ENCODE measurements at regions not wholly inside any gene's neighbourhood (a gene's known extent, or its start where the extent isn't known, plus 50 kb on each side); places are given as distances from the start of the nearest gene placed in this dataset.
"Not testable (repeated sequence)": the region's sequence is repeated elsewhere in the genome, so short reads cannot be mapped to it uniquely, and the experiment has no call there.

- peaks cover 2% of the 10 kb centered on the region for H3K9me3 Mint-ChIP-seq
- peaks cover 17% of the 10 kb centered on the region for H3K27me3 Mint-ChIP-seq
- intact Hi-C loops (cut with micrococcal nuclease) = no loop called here
- no peaks in the 10 kb centered on the region for H3K36me3 Mint-ChIP-seq (ENCODE audit: low read depth)
- no peak overlapping the region for H3K27ac Mint-ChIP-seq
- H3K4me1 Mint-ChIP-seq (ENCODE audit: low read depth) = no peaks in the 10 kb centered on the region
- no peak overlapping the region for H3K4me3 Mint-ChIP-seq
Observed at GRCh38 chr10:71099731-71100361, 112.5 kb upstream of the UNC5B start.

GRCh38 chr10:71103961-71104360 is 108.4 kb upstream of the UNC5B start:
- peaks cover 24% of the 10 kb centered on the region for H3K9me3 Mint-ChIP-seq
- H3K36me3 Mint-ChIP-seq (ENCODE audit: low read depth) = peaks cover 18% of the 10 kb centered on the region
- H3K4me1 Mint-ChIP-seq (ENCODE audit: low read depth) = peaks cover 14% of the 10 kb centered on the region
- H3K27ac Mint-ChIP-seq = no peak overlapping the region
- H3K27me3 Mint-ChIP-seq = peaks cover 11% of the 10 kb centered on the region
- intact Hi-C loops (cut with micrococcal nuclease) = no loop called here
- H3K4me3 Mint-ChIP-seq = no peak overlapping the region

DNA sequence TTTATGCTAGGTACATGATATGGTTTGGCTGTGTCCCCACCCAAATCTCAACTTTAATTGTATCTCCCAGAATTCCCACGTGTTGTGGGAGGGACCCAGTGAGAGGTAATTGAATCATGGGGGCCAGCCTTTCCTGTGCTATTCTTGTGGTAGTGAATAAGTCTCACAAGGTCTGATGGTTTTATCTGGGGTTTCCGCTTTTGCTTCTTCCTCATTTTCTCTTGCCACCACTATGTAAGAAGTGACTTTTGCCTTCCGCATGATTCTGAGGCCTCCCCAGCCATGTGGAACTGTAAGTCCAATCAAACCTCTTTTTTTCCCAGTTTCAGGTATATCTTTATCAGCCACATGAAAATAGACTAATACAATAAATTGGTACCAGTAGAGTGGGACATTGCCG is 106.2 kb upstream of the UNC5B start:
- Mint-ChIP-seq H3K36me3 (ENCODE audit: low read depth) (peaks cover 26% of the 10 kb centered on the region), H3K4me1 (ENCODE audit: low read depth) (peaks cover 14% of the 10 kb centered on the region), H3K27ac (peak overlapping the region; percentile 60), H3K9me3 (peaks cover 46% of the 10 kb centered on the region)
- H3K27me3 Mint-ChIP-seq; H3K4me3 Mint-ChIP-seq; intact Hi-C loops (cut with micrococcal nuclease): not testable (repeated sequence)

DNA sequence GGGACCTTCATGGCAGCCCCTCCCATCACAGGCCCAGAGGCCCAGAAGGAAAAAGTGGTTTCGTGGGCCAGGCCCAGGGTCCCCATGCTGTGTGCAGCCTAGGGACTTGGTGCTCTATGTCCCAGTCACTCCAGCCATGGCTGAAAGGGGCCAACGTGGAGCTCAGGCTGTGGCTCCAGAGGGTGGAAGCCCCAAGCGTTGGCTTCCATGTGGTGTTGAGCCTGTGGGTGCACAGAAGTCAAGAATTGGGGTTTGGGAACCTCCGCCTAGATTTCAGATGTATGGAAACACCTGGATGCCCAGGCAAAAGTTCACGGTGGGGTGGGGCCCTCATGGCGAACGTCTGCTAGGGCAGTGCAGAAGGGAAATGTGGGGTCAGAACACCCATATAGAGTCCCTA is 105.3 kb upstream of the UNC5B start:
- H3K9me3 Mint-ChIP-seq = peaks cover 55% of the 10 kb centered on the region
- H3K27me3 Mint-ChIP-seq; H3K27ac Mint-ChIP-seq; intact Hi-C loops (cut with micrococcal nuclease); H3K4me3 Mint-ChIP-seq: not testable (repeated sequence)
- peaks cover 14% of the 10 kb centered on the region for H3K4me1 Mint-ChIP-seq (ENCODE audit: low read depth)
- peaks cover 26% of the 10 kb centered on the region for H3K36me3 Mint-ChIP-seq (ENCODE audit: low read depth)

GRCh38 chr10:71108042-71108441 is 104.3 kb upstream of the UNC5B start:
- Mint-ChIP-seq H3K4me1 (ENCODE audit: low read depth) (peaks cover 14% of the 10 kb centered on the region), H3K27ac (peak overlapping the region; percentile 39), H3K36me3 (ENCODE audit: low read depth) (peaks cover 26% of the 10 kb centered on the region), H3K9me3 (peaks cover 61% of the 10 kb centered on the region)
- H3K4me3 Mint-ChIP-seq; intact Hi-C loops (cut with micrococcal nuclease); H3K27me3 Mint-ChIP-seq: not testable (repeated sequence)

DNA sequence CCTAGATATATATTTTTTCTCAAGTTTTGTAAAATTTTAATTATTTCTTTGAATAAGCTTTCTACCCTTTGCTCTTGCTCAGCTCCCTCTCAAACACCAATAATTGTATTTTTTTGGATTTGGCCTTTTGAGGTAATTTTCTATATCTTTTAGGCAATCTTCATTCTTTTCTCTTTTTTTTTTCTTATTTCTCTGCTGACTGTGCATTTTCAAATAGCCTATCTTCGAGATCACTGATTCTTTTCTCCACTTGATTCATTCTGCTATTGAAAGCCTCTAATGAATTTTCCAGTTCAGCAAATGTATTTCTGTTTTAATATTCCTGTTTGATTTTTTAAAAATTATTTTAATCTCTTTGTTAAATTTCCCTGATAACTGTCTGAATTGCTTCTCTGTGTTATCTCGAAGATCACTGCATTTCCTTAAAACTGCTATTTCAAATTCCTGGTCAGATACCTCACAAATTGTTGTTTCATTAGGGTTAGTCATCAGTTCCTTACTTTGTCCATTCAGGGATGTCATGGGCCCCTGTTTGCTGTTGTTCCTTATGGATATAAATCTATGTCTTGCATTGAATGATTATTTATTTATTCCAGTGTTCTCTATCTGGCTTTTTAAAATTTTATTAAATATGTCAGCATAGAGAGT is 100.1 kb upstream of the UNC5B start:
- Mint-ChIP-seq H3K27ac (no peak overlapping the region), H3K4me1 (ENCODE audit: low read depth) (peaks cover 10% of the 10 kb centered on the region), H3K4me3 (no peak overlapping the region), H3K27me3 (peaks cover 1% of the 10 kb centered on the region), H3K9me3 (peaks cover 73% of the 10 kb centered on the region), H3K36me3 (ENCODE audit: low read depth) (peaks cover 19% of the 10 kb centered on the region)
- intact Hi-C loops (cut with micrococcal nuclease) = no loop called here

- Mint-ChIP-seq H3K36me3 (ENCODE audit: low read depth) (no peaks in the 10 kb centered on the region), H3K4me1 (ENCODE audit: low read depth) (no peaks in the 10 kb centered on the region), H3K27ac (no peak overlapping the region), H3K9me3 (peaks cover 60% of the 10 kb centered on the region), H3K4me3 (no peak overlapping the region), H3K27me3 (peaks cover 4% of the 10 kb centered on the region)
- intact Hi-C loops (cut with micrococcal nuclease) = no loop called here
Observed at GRCh38 chr10:71116426-71116825, 95.9 kb upstream of the UNC5B start.

- H3K27ac Mint-ChIP-seq; H3K4me3 Mint-ChIP-seq; H3K36me3 Mint-ChIP-seq (ENCODE audit: low read depth); intact Hi-C loops (cut with micrococcal nuclease); H3K4me1 Mint-ChIP-seq (ENCODE audit: low read depth): not testable (repeated sequence)
- Mint-ChIP-seq H3K27me3 (peaks cover 12% of the 10 kb centered on the region), H3K9me3 (peaks cover 49% of the 10 kb centered on the region)
Observed at GRCh38 chr10:71117589-71117988, 94.8 kb upstream of the UNC5B start.

DNA sequence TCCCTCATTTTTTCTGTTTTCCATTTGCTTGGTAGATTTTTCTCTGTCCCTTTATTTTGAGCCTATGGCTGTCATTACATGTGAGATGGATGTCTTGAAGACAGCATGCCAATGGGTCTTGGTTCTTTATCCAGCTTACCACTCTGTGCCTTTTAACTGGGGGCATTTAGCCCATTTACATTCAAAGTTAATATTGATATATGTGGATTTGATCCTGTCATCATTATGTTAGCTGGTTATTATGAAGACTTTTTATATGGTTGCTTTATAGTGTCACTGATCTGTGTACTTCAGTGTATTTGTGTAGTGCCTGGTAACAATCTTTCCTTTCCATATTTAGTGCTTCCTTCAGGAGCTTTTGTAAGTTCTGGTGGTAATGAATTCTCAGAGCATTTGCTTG is 89.3 kb upstream of the UNC5B start:
- no peak overlapping the region for H3K4me3 Mint-ChIP-seq
- intact Hi-C loops (cut with micrococcal nuclease) = no loop called here
- no peaks in the 10 kb centered on the region for H3K36me3 Mint-ChIP-seq (ENCODE audit: low read depth)
- no peak overlapping the region for H3K27ac Mint-ChIP-seq
- peaks cover 19% of the 10 kb centered on the region for H3K9me3 Mint-ChIP-seq
- H3K27me3 Mint-ChIP-seq = peaks cover 20% of the 10 kb centered on the region
- H3K4me1 Mint-ChIP-seq (ENCODE audit: low read depth) = peaks cover 8% of the 10 kb centered on the region

DNA sequence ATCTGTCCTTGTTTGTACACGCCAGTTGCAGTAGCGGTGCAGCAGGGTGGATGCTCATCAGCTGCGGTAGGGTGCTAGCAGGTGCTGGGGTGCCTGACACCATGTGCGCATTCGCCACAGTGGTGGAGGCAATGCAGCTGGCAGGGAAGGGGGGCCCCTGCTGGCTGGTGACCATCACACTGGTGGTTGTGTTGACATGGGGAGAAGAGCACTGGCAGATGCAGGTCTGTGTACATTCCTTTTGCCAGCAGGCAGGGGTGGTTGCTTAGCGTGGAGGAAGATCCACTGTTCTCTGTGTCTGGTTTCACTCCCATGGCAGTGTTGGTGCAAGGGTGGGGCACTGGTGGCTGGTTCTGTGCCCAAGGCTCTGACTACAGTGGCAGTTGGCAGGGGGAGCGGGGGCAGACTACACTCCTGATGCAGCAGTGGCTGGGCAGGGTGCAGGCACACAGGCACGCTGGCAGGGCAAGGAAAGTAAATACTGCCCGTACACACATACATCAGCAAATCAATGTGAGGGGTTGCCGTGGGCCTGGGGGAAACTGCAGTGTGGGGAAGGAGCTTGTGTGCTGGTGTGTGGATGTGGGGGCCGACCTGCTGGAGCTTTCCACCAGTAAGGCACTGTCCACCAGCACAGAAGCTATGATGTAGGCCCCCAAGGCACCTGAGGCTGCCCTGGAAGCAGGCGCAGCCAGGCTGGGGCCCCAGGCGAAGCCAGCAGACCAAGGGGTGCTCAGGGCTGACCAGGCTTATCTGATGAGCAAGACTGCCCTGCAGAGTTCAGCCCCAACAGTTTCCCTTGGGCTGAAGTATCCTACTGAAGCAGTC is 87.2 kb upstream of the UNC5B start:
- H3K4me3 Mint-ChIP-seq = no peak overlapping the region
- no peak overlapping the region for H3K27ac Mint-ChIP-seq
- H3K9me3 Mint-ChIP-seq = peaks cover 10% of the 10 kb centered on the region
- intact Hi-C loops (cut with micrococcal nuclease) = no loop called here
- peaks cover 17% of the 10 kb centered on the region for H3K4me1 Mint-ChIP-seq (ENCODE audit: low read depth)
- no peaks in the 10 kb centered on the region for H3K36me3 Mint-ChIP-seq (ENCODE audit: low read depth)
- peaks cover 21% of the 10 kb centered on the region for H3K27me3 Mint-ChIP-seq

DNA sequence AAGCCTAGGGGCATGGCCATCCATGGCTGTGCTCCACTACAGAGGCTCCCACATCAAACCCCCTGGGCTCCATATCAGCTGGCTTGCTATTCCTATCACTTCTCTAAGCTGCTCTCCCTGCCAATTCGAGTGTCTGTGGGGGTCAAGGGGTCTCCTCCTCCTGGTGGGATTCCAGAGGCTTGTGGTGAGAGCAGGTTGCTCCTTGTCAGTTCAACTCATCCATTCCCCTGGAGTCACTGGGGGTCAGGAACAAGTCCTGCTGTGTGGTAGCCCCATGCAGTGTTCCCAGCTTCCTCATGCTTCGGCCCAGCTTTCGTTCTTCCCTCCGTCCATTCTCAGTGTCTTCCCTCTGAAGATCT is 86.6 kb upstream of the UNC5B start:
- H3K36me3 Mint-ChIP-seq (ENCODE audit: low read depth) = no peaks in the 10 kb centered on the region
- H3K27me3 Mint-ChIP-seq = peaks cover 22% of the 10 kb centered on the region

GRCh38 chr10:71126432-71126831 is 85.9 kb upstream of the UNC5B start:
- H3K27me3 Mint-ChIP-seq = peaks cover 26% of the 10 kb centered on the region
- no peak overlapping the region for H3K4me3 Mint-ChIP-seq
- intact Hi-C loops (cut with micrococcal nuclease) = no loop called here
- H3K36me3 Mint-ChIP-seq (ENCODE audit: low read depth) = no peaks in the 10 kb centered on the region
- H3K27ac Mint-ChIP-seq = no peak overlapping the region
- H3K9me3 Mint-ChIP-seq = no peaks in the 10 kb centered on the region
- peaks cover 17% of the 10 kb centered on the region for H3K4me1 Mint-ChIP-seq (ENCODE audit: low read depth)

More for the DNA sequence above, 86.6 kb upstream of the UNC5B start:
- Mint-ChIP-seq H3K9me3 (peaks cover 4% of the 10 kb centered on the region), H3K4me1 (ENCODE audit: low read depth) (peaks cover 17% of the 10 kb centered on the region), H3K4me3 (no peak overlapping the region), H3K27ac (no peak overlapping the region)
- intact Hi-C loops (cut with micrococcal nuclease) = no loop called here

- Mint-ChIP-seq H3K9me3 (no peaks in the 10 kb centered on the region), H3K36me3 (ENCODE audit: low read depth) (no peaks in the 10 kb centered on the region), H3K27me3 (peaks cover 25% of the 10 kb centered on the region), H3K27ac (no peak overlapping the region), H3K4me3 (no peak overlapping the region), H3K4me1 (ENCODE audit: low read depth) (peaks cover 17% of the 10 kb centered on the region)
- intact Hi-C loops (cut with micrococcal nuclease) = no loop called here
Observed at GRCh38 chr10:71127104-71127503, 85.3 kb upstream of the UNC5B start.

DNA sequence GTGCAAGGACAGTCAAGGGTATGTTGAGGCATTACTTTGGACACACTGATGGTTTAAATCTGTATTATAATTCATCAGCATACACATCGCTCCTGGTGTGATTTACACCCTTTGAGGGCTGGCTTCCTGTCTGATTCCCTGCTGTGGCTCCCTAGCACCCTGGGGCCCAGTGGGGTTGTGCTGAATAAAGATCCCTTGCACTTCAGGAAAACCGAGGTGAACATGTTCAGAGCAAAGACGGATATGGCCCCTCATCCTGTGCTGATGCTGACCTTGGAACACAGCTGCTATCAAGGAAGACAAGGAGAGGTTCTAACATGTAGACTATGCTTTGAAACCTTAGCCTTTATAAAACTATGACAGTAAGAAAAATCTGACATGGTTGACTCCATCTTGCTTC is 84.6 kb upstream of the UNC5B start:
- peaks cover 17% of the 10 kb centered on the region for H3K4me1 Mint-ChIP-seq (ENCODE audit: low read depth)
- H3K27ac Mint-ChIP-seq = no peak overlapping the region
- no peaks in the 10 kb centered on the region for H3K9me3 Mint-ChIP-seq
- no peak overlapping the region for H3K4me3 Mint-ChIP-seq
- H3K36me3 Mint-ChIP-seq (ENCODE audit: low read depth) = no peaks in the 10 kb centered on the region
- intact Hi-C loops (cut with micrococcal nuclease) = no loop called here
- peaks cover 22% of the 10 kb centered on the region for H3K27me3 Mint-ChIP-seq

All from dendritic cell treated with granulocyte-macrophage colony-stimulating factor and Interleukin-4, amounts not matched to agents 40 ng/mL and 50 ng/mL, for 4 days (primary cell).